Ovary (tissue), 3 donors: ENCODE measurements at regions not wholly inside any gene's neighbourhood (a gene's known extent, or its start where the extent isn't known, plus 50 kb on each side); places are given as distances from the start of the nearest gene placed in this dataset.
"Not testable (repeated sequence)": the region's sequence is repeated elsewhere in the genome, so short reads cannot be mapped to it uniquely, and the experiment has no call there.

Experiments
- POLR2A ChIP-seq: fragments of 450-650 bp; IDR thresholded peaks from one replicate; pipeline ENCODE4 v1.6.1; 2017; ENCODE audit warnings: antibody characterized with exemption, mild to moderate bottlenecking, moderate library complexity
- TF ChIP-seq, protein P1 (sequence below), 3 donors: fragments of 450-650 bp in 2 of 3; fragments of 200-600 bp in 1 of 3; IDR thresholded peaks; one replicate each; pipeline versions ENCODE4 v1.5.1 to v1.8.0; 2016 to 2022; ENCODE audit warnings: antibody characterized with exemption in 3 of 3, mild to moderate bottlenecking in 1 of 3
- donor health status: DM: no; HTN: no; CAD: no.

DNA sequence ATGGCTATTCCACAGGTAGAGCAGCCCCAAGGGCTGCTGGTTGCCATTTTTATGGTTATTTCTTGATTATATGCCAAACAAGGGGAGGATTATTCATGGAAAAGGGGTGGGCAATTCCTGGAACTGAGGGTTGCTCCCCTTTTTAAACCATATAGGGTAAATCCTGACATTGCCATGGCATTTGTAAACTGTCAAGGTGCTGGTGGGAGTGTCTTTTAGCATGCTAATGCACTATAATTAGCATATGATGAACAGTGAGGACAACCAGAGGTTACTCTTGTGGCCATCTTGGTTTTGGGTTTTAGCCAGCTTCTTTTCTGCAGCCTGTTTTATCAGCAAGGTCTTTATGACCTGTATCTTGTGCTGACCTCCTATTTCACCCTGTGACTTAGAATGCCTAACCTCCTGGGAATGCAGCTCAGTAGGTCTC is 503.7 kb downstream of the IGSF11 start:
- TF ChIP-seq, protein P1, sequence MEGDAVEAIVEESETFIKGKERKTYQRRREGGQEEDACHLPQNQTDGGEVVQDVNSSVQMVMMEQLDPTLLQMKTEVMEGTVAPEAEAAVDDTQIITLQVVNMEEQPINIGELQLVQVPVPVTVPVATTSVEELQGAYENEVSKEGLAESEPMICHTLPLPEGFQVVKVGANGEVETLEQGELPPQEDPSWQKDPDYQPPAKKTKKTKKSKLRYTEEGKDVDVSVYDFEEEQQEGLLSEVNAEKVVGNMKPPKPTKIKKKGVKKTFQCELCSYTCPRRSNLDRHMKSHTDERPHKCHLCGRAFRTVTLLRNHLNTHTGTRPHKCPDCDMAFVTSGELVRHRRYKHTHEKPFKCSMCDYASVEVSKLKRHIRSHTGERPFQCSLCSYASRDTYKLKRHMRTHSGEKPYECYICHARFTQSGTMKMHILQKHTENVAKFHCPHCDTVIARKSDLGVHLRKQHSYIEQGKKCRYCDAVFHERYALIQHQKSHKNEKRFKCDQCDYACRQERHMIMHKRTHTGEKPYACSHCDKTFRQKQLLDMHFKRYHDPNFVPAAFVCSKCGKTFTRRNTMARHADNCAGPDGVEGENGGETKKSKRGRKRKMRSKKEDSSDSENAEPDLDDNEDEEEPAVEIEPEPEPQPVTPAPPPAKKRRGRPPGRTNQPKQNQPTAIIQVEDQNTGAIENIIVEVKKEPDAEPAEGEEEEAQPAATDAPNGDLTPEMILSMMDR (IDR thresholded peaks at IDR 0.05) = not testable (repeated sequence)
- not testable (repeated sequence) for TF ChIP-seq POLR2A
